ENCODE measurements at regions not wholly inside any gene's neighbourhood (a gene's known extent, or its start where the extent isn't known, plus 50 kb on each side); places are given as distances from the start of the nearest gene placed in this dataset.

GRCh38 chr17:72392056-72393010 is 271.5 kb downstream of the SOX9 start (continued):
- TF ChIP-seq, protein P1, sequence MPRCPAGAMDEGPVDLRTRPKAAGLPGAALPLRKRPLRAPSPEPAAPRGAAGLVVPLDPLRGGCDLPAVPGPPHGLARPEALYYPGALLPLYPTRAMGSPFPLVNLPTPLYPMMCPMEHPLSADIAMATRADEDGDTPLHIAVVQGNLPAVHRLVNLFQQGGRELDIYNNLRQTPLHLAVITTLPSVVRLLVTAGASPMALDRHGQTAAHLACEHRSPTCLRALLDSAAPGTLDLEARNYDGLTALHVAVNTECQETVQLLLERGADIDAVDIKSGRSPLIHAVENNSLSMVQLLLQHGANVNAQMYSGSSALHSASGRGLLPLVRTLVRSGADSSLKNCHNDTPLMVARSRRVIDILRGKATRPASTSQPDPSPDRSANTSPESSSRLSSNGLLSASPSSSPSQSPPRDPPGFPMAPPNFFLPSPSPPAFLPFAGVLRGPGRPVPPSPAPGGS (IDR thresholded peaks at IDR 0.05): peak; percentile 83; the same call in 1 of the 3 replicates
- TF ChIP-seq SMC3 (IDR thresholded peaks at IDR 0.05) (peak; percentile 48; the same call in 2 of the 3 replicates), FOXS1 (CRISPR knock-in tag; IDR thresholded peaks at IDR 0.05) (no peak), JUNB (IDR thresholded peaks at IDR 0.05) (peak; percentile 84), BHLHE40 (IDR thresholded peaks at IDR 0.05; ENCODE audit: low read depth, low read length) (no peak), EP300 (IDR thresholded peaks at IDR 0.05) (peak; percentile 87 to 91; a peak in 4 of 5 replicates), NPAS2 (CRISPR knock-in tag; IDR thresholded peaks at IDR 0.05; ENCODE audit: borderline replicate concordance) (no peak), CEBPB (IDR thresholded peaks at IDR 0.05) (peak; percentile 83 to 89)

DNA sequence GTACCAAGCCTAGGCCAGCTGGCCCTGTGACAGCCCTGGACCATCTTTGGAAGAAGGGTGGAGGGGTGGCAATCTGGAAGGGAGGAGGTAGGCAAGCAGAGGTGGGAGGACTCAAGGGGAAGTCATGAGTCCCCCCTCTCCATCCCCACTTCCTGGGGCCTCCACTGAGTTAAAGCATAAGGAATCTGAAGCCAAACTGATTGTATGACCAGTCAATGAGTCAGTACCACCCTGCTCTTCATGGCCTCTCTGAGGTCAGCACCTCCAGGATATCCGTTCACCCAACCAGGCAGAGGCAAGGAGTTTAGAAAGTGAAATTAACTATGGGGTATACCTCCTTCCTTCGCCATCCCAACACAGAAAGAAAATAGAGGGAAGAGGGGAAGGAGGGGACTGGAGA is 272.7 kb downstream of the SOX9 start:
- Histone ChIP-seq H3K27ac (peak overlapping the region; percentile 76 to 85), H3K4me2 (peak overlapping the region; percentile 63), H3K9me3 (no peaks in the 10 kb centered on the region), H3K4me1 (peaks cover 85% of the 10 kb centered on the region), H3K4me3 (no peak overlapping the region)
- FAIRE-seq: peak; percentile 86
- DNase-seq (ENCODE audit: low read depth in 1 of 2, low spot score in 1 of 2): peak; percentile 72 to 74
- CTCF ChIA-PET: interaction anchor here (0.9 to 2.6 kb wide), 7 partner anchors 11 to 146 kb away, joined by 3 to 14 read pairs (median 3); no protein-coding TSS in a partner anchor
- WGBS (ENCODE audit: missing lambda C conversion rate): 29% methylated on average over 2 of the region's 2 CpGs
- POLR2A ChIA-PET: interaction anchor here (1.3 kb wide), 1 partner anchor 10 kb away, joined by 5 read pairs; no protein-coding TSS in a partner anchor
- peak; percentile 26 to 58; a peak in 4 of 6 replicates for ATAC-seq
- TF ChIP-seq HOXA7 (CRISPR knock-in tag; IDR thresholded peaks at IDR 0.05): no peak
- no peak; a peak in 1 of 5 replicates for TF ChIP-seq RAD21 (conservative IDR thresholded peaks at IDR 0.05 in 1 of 2, IDR thresholded peaks at IDR 0.05 in 1 of 2)
- TF ChIP-seq SREBF2 (IDR thresholded peaks at IDR 0.05): no peak
- TF ChIP-seq MYC (IDR thresholded peaks at IDR 0.05; ENCODE audit: borderline replicate concordance, low read length): no peak
- TF ChIP-seq POLR2A (IDR thresholded peaks at IDR 0.05; ENCODE audit: low read length): no peak
- TF ChIP-seq ESRRA (IDR thresholded peaks at IDR 0.05; ENCODE audit: borderline replicate concordance, low read length): no peak
- TF ChIP-seq TP53 (CRISPR knock-in tag; IDR thresholded peaks at IDR 0.05): no peak
- TF ChIP-seq, protein P2, sequence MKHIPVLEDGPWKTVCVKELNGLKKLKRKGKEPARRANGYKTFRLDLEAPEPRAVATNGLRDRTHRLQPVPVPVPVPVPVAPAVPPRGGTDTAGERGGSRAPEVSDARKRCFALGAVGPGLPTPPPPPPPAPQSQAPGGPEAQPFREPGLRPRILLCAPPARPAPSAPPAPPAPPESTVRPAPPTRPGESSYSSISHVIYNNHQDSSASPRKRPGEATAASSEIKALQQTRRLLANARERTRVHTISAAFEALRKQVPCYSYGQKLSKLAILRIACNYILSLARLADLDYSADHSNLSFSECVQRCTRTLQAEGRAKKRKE (CRISPR knock-in tag; IDR thresholded peaks at IDR 0.05; ENCODE audit: low read depth): peak; percentile 77; the same call in 1 of the 2 replicates
- peak; percentile 44 to 48; a peak in 1 of 5 replicates for TF ChIP-seq JUN (IDR thresholded peaks at IDR 0.05)
- no peak for TF ChIP-seq CHD4 (IDR thresholded peaks at IDR 0.05; ENCODE audit: borderline replicate concordance)
- no peak for TF ChIP-seq KDM1A (IDR thresholded peaks at IDR 0.05; ENCODE audit: low read depth)
- TF ChIP-seq RNF2 (IDR thresholded peaks at IDR 0.05; ENCODE audit: borderline replicate concordance, low read depth): no peak
- peak; percentile 46; the same call in 1 of the 2 replicates for TF ChIP-seq FOSB (CRISPR knock-in tag; IDR thresholded peaks at IDR 0.05)
- no peak for TF ChIP-seq HEYL (CRISPR knock-in tag; IDR thresholded peaks at IDR 0.05)
- peak; percentile 23; the same call in 1 of the 2 replicates for TF ChIP-seq GATA3 (IDR thresholded peaks at IDR 0.05; ENCODE audit: borderline replicate concordance)
- no peak for TF ChIP-seq CHD2 (IDR thresholded peaks at IDR 0.05; ENCODE audit: low read length, partially characterized antibody)
- no peak for TF ChIP-seq PHF8 (IDR thresholded peaks at IDR 0.05; ENCODE audit: borderline replicate concordance, low read depth)
- TF ChIP-seq, protein P1 (IDR thresholded peaks at IDR 0.05): peak; percentile 49; the same call in 1 of the 3 replicates
- no peak for TF ChIP-seq KDM5A (IDR thresholded peaks at IDR 0.05)
- TF ChIP-seq ZNF302 (CRISPR knock-in tag; IDR thresholded peaks at IDR 0.05): no peak
- no peak for TF ChIP-seq SMC3 (IDR thresholded peaks at IDR 0.05)
- TF ChIP-seq HMGXB4 (CRISPR knock-in tag; IDR thresholded peaks at IDR 0.05; ENCODE audit: borderline replicate concordance): no peak
- peak; percentile 88 for TF ChIP-seq JUNB (IDR thresholded peaks at IDR 0.05)
- TF ChIP-seq RARB (CRISPR knock-in tag; IDR thresholded peaks at IDR 0.05): no peak
- no peak for TF ChIP-seq TFCP2L1 (CRISPR knock-in tag; IDR thresholded peaks at IDR 0.05)
- peak; percentile 61; the same call in 1 of the 2 replicates for TF ChIP-seq MAX (IDR thresholded peaks at IDR 0.05)
- TF ChIP-seq CEBPB (IDR thresholded peaks at IDR 0.05): no peak
- TF ChIP-seq, protein P3, sequence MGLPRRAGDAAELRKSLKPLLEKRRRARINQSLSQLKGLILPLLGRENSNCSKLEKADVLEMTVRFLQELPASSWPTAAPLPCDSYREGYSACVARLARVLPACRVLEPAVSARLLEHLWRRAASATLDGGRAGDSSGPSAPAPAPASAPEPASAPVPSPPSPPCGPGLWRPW (IDR thresholded peaks at IDR 0.05): no peak
